ENCODE measurements at regions not wholly inside any gene's neighbourhood (a gene's known extent, or its start where the extent isn't known, plus 50 kb on each side); places are given as distances from the start of the nearest gene placed in this dataset.
"Not testable (repeated sequence)": the region's sequence is repeated elsewhere in the genome, so short reads cannot be mapped to it uniquely, and the experiment has no call there.

- Histone ChIP-seq H3K4me1 (ENCODE audit: insufficient read depth, low read length) (peaks cover 46% of the 10 kb centered on the region), H3K27me3 (ENCODE audit: insufficient read depth, low read length) (no peaks in the 10 kb centered on the region), H3K4me3 (ENCODE audit: low read length) (no peak overlapping the region), H3K36me3 (ENCODE audit: insufficient read depth, low read length) (no peaks in the 10 kb centered on the region), H3K27ac (ENCODE audit: low read depth, low read length) (no peak overlapping the region), H3K9ac (ENCODE audit: low read depth, low read length) (no peak overlapping the region), H3K9me3 (ENCODE audit: insufficient read depth, low read depth, low read length) (no peaks in the 10 kb centered on the region; the same call in 1 of the 2 replicates)
- 99% methylated on average over 4 of the region's 4 CpGs for WGBS
Measured at GRCh38 chr13:50280441-50280937, 265.2 kb downstream of the KCNRG start.

DNA sequence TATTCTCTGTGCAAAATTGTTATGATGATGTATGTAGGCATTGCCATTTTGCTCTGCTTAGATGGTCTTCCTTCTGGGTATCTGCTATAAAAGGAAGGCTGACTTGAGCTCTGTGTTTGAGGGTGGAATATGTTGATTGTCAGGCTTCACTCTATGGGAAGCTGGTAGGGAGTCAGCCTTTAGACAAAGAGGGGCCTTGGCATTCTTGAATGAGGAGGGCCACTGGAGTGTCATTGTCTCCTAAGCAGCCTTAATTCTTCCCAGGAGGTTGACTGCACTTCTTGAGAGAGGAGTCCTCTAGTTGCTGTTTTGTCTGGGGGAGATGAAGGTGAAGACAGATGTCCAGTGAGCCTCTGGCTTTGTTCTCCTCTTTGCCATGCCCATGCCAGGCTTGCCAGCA lies 266.8 kb downstream of the KCNRG start:
- Histone ChIP-seq H3K4me1 (ENCODE audit: insufficient read depth, low read length) (peaks cover 42% of the 10 kb centered on the region), H3K27me3 (ENCODE audit: insufficient read depth, low read length) (no peaks in the 10 kb centered on the region), H3K27ac (ENCODE audit: low read depth, low read length) (no peak overlapping the region), H3K9ac (ENCODE audit: low read depth, low read length) (no peak overlapping the region), H3K4me3 (ENCODE audit: low read length) (no peak overlapping the region), H3K9me3 (ENCODE audit: insufficient read depth, low read depth, low read length) (no peaks in the 10 kb centered on the region; the same call in 1 of the 2 replicates), H3K36me3 (ENCODE audit: insufficient read depth, low read length) (no peaks in the 10 kb centered on the region)

DNA sequence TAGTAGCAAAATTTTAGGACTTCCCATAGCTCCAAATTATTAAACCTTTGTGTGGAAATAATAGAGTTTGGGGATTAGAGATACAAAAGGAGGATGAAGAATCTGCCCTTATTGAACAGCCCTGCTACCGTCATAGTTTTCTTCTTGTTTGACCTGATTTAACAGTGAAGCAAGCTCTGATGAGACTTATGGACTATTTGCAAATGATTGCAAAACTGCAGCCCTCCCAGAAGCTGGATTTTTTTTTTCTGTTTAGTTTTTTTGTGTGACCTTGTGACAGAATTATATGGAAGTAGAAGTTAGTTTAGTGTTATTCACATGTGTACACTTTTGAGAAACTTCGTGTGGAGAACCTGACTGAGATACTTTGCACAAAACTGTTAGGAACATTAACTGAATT lies 267.8 kb downstream of the KCNRG start:
- H3K4me1 ChIP-seq (ENCODE audit: insufficient read depth, low read length) = peaks cover 41% of the 10 kb centered on the region
- no peaks in the 10 kb centered on the region for H3K36me3 ChIP-seq (ENCODE audit: insufficient read depth, low read length)
- H3K9me3 ChIP-seq (ENCODE audit: insufficient read depth, low read depth, low read length) = no peaks in the 10 kb centered on the region
- H3K4me3 ChIP-seq (ENCODE audit: low read length) = no peak overlapping the region
- 74% methylated on average over 2 of the region's 2 CpGs for WGBS
- H3K27ac ChIP-seq (ENCODE audit: low read depth, low read length) = no peak overlapping the region
- H3K27me3 ChIP-seq (ENCODE audit: insufficient read depth, low read length) = no peaks in the 10 kb centered on the region
- no peak overlapping the region for H3K9ac ChIP-seq (ENCODE audit: low read depth, low read length)

DNA sequence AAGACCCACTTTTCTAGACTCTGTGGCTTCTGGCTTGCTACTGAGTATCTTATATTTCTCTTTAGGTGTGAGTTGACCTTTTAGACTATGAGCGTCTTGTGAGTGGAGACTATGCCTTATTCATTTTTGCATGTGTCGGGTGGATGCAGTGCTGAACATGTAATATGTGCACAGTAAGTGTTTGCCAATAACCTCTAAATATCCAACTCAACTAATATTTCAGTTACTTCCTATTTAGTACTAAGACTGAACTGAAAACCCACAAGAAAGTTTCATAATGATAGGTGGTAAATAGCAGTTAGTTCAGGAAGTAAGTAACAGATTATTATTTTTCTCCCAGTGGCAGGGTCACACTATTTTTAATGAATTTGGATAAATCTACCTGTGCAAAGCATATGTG lies 269.3 kb downstream of the KCNRG start:
- no peak overlapping the region for H3K9ac ChIP-seq (ENCODE audit: low read depth, low read length)
- peaks cover 38% of the 10 kb centered on the region for H3K4me1 ChIP-seq (ENCODE audit: insufficient read depth, low read length)
- no peaks in the 10 kb centered on the region for H3K9me3 ChIP-seq (ENCODE audit: insufficient read depth, low read depth, low read length)
- no peaks in the 10 kb centered on the region for H3K27me3 ChIP-seq (ENCODE audit: insufficient read depth, low read length)
- no peak overlapping the region for H3K27ac ChIP-seq (ENCODE audit: low read depth, low read length)
- H3K36me3 ChIP-seq (ENCODE audit: insufficient read depth, low read length) = no peaks in the 10 kb centered on the region
- H3K4me3 ChIP-seq (ENCODE audit: low read length) = no peak overlapping the region
- WGBS = 13% methylated on average over 1 of the region's 2 CpGs

DNA sequence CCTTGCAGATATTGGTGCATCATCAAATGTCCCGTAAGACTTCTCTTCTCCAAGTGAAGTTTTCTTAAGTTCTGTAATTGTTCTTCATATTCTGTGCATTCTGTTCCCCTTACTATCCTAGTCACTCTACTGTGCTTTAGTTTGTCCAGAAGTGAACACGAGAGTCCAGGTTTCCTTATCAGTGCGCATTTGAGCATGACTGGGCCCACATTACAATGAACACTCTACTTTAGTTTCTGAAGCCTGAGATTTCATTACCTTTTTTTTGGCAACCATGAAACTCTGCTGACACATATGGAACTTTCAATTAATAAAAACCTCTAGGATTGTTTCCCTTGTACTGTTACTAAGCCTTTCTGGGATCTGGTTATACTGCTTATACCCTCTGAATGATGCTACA lies 270.0 kb downstream of the KCNRG start:
- Histone ChIP-seq H3K27me3 (ENCODE audit: insufficient read depth, low read length) (no peaks in the 10 kb centered on the region), H3K4me3 (ENCODE audit: low read length) (no peak overlapping the region), H3K36me3 (ENCODE audit: insufficient read depth, low read length) (no peaks in the 10 kb centered on the region), H3K9ac (ENCODE audit: low read depth, low read length) (no peak overlapping the region), H3K27ac (ENCODE audit: low read depth, low read length) (no peak overlapping the region), H3K9me3 (ENCODE audit: insufficient read depth, low read depth, low read length) (no peaks in the 10 kb centered on the region), H3K4me1 (ENCODE audit: insufficient read depth, low read length) (peaks cover 31% of the 10 kb centered on the region)
- 96% methylated on average over 3 of the region's 3 CpGs for WGBS

DNA sequence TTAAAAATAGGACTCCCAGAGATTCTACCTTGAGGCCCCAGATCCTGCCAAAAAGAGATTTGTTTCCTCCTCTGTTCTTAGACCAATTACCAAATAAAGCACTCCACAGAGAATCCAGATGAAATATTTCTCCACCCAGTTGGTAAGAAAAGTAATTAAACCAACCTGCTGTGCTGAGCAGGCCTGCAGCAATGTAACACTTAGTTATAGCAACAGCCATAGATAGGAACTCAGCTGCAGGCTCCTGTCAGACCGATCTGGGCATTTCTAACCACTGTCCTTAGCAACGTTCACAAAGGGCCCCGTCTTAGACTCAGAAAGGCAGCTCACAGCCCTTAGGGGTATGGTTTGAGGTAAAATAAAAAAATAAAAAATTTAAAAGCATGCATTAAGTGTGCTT lies 271.1 kb downstream of the KCNRG start:
- Histone ChIP-seq H3K9ac (ENCODE audit: low read depth, low read length) (no peak overlapping the region), H3K4me1 (ENCODE audit: insufficient read depth, low read length) (peaks cover 27% of the 10 kb centered on the region), H3K27ac (ENCODE audit: low read depth, low read length) (no peak overlapping the region)

DNA sequence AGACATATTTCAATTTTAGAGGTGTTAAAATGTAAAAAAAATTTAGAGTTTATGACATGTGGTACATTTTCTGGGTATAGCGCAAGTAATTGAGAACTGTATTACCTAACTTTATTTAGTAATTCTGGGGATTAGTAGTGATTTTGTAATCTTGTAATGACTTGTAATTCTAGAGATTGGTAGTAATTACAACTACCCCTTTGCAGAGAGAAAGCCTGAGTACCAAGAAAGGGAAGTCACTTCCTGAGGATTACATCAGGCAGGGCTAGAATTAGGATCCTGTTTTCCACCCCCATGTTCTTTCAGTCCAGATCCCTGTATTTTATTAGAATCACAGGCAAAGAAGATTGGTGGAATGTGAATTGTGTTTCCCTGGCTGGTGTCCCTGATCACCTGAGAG lies 274.9 kb downstream of the KCNRG start:
- no peak overlapping the region for H3K27ac ChIP-seq (ENCODE audit: low read depth, low read length)
- no peaks in the 10 kb centered on the region for H3K9me3 ChIP-seq (ENCODE audit: insufficient read depth, low read depth, low read length)
- H3K4me3 ChIP-seq (ENCODE audit: low read length) = no peak overlapping the region
- no peaks in the 10 kb centered on the region for H3K4me1 ChIP-seq (ENCODE audit: insufficient read depth, low read length)
- no peaks in the 10 kb centered on the region for H3K27me3 ChIP-seq (ENCODE audit: insufficient read depth, low read length)
- no peak overlapping the region for H3K9ac ChIP-seq (ENCODE audit: low read depth, low read length)
- no peaks in the 10 kb centered on the region for H3K36me3 ChIP-seq (ENCODE audit: insufficient read depth, low read length)
- 100% methylated on average over 1 of the region's 1 CpG for WGBS

More for the DNA sequence above, 271.1 kb downstream of the KCNRG start:
- Histone ChIP-seq H3K9me3 (ENCODE audit: insufficient read depth, low read depth, low read length) (no peaks in the 10 kb centered on the region), H3K36me3 (ENCODE audit: insufficient read depth, low read length) (no peaks in the 10 kb centered on the region), H3K4me3 (ENCODE audit: low read length) (no peak overlapping the region), H3K27me3 (ENCODE audit: insufficient read depth, low read length) (no peaks in the 10 kb centered on the region)
- WGBS = 89% methylated on average over 3 of the region's 3 CpGs

GRCh38 chr13:50291611-50292010 lies 276.4 kb downstream of the KCNRG start:
- Histone ChIP-seq H3K4me3 (ENCODE audit: low read length) (no peak overlapping the region), H3K27ac (ENCODE audit: low read depth, low read length) (no peak overlapping the region), H3K4me1 (ENCODE audit: insufficient read depth, low read length) (no peaks in the 10 kb centered on the region), H3K36me3 (ENCODE audit: insufficient read depth, low read length) (no peaks in the 10 kb centered on the region), H3K9me3 (ENCODE audit: insufficient read depth, low read depth, low read length) (no peaks in the 10 kb centered on the region), H3K27me3 (ENCODE audit: insufficient read depth, low read length) (no peaks in the 10 kb centered on the region), H3K9ac (ENCODE audit: low read depth, low read length) (no peak overlapping the region)
- WGBS = 92% methylated on average over 2 of the region's 2 CpGs

DNA sequence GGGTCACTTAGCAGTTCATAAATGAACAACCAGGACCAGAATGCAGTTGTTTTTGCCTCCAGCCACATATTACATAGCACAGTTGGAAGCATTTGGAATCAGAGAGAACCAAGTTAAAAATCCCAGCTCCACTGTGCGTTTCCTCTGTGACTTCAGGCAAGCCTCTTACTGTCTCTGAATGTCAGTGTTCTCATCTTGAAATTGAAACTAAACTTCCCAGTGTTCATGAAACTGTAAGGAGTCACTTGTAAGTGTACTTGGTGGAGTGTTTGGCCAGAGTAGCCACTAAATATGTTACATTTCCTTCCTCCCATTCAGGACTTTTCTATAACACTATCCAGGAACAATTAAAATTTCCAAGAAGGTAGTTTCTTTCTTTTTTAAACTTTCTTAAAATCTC lies 276.8 kb downstream of the KCNRG start:
- H3K9ac ChIP-seq (ENCODE audit: low read depth, low read length) = no peak overlapping the region
- WGBS = 91% methylated on average over 1 of the region's 1 CpG
- H3K4me1 ChIP-seq (ENCODE audit: insufficient read depth, low read length) = no peaks in the 10 kb centered on the region
- no peaks in the 10 kb centered on the region for H3K9me3 ChIP-seq (ENCODE audit: insufficient read depth, low read depth, low read length)
- no peak overlapping the region for H3K27ac ChIP-seq (ENCODE audit: low read depth, low read length)
- H3K4me3 ChIP-seq (ENCODE audit: low read length) = no peak overlapping the region
- H3K36me3 ChIP-seq (ENCODE audit: insufficient read depth, low read length) = no peaks in the 10 kb centered on the region
- H3K27me3 ChIP-seq (ENCODE audit: insufficient read depth, low read length) = no peaks in the 10 kb centered on the region

GRCh38 chr13:50294425-50294824 lies 279.2 kb downstream of the KCNRG start:
- not testable (repeated sequence) for H3K27me3 ChIP-seq (ENCODE audit: insufficient read depth, low read length); H3K4me3 ChIP-seq (ENCODE audit: low read length); H3K36me3 ChIP-seq (ENCODE audit: insufficient read depth, low read length); H3K9me3 ChIP-seq (ENCODE audit: insufficient read depth, low read depth, low read length); H3K4me1 ChIP-seq (ENCODE audit: insufficient read depth, low read length); H3K9ac ChIP-seq (ENCODE audit: low read depth, low read length); H3K27ac ChIP-seq (ENCODE audit: low read depth, low read length)
- WGBS = 94% methylated on average over 4 of the region's 4 CpGs

- Histone ChIP-seq H3K4me1 (ENCODE audit: insufficient read depth, low read length) (no peaks in the 10 kb centered on the region), H3K27me3 (ENCODE audit: insufficient read depth, low read length) (no peaks in the 10 kb centered on the region), H3K36me3 (ENCODE audit: insufficient read depth, low read length) (no peaks in the 10 kb centered on the region), H3K4me3 (ENCODE audit: low read length) (no peak overlapping the region), H3K9me3 (ENCODE audit: insufficient read depth, low read depth, low read length) (no peaks in the 10 kb centered on the region), H3K9ac (ENCODE audit: low read depth, low read length) (no peak overlapping the region), H3K27ac (ENCODE audit: low read depth, low read length) (no peak overlapping the region)
- 94% methylated on average over 3 of the region's 3 CpGs for WGBS
Measured at GRCh38 chr13:50299546-50300249, 284.5 kb downstream of the KCNRG start.
